Osteoblast (primary cell): ENCODE measurements at regions not wholly inside any gene's neighbourhood (a gene's known extent, or its start where the extent isn't known, plus 50 kb on each side); places are given as distances from the start of the nearest gene placed in this dataset.

Experiments
- DNase-seq: peaks from one replicate; pipeline ENCODE4 v3.0.0; 2011; ENCODE audit warnings: low spot score, mixed read lengths; ENCODE audit not compliant: insufficient read length; ENCODE audit errors: missing footprints
- H2AFZ ChIP-seq: 2 replicates; pipeline ENCODE4 v1.6.0; 2011; ENCODE audit warnings: mild to moderate bottlenecking, low read length
- H3K27ac ChIP-seq: 2 replicates; pipeline ENCODE4 v1.5.1; 2011; ENCODE audit warnings: mild to moderate bottlenecking, low read depth, low read length, moderate library complexity
- H3K27me3 ChIP-seq: 2 replicates; pipeline ENCODE4 v1.6.0; 2012; ENCODE audit warnings: mild to moderate bottlenecking, control low read depth, inconsistent platforms, low read length, moderate library complexity; ENCODE audit not compliant: insufficient read depth
- H3K36me3 ChIP-seq: 2 replicates; pipeline ENCODE4 v1.5.1; 2011; ENCODE audit warnings: mild to moderate bottlenecking, low read length, control low read depth, moderate library complexity; ENCODE audit not compliant: insufficient read depth
- H3K4me1 ChIP-seq: 2 replicates; pipeline ENCODE4 v1.5.1; 2011; ENCODE audit warnings: mild to moderate bottlenecking, low read length, control low read depth, moderate library complexity; ENCODE audit not compliant: insufficient read depth
- H3K4me2 ChIP-seq: 2 replicates; pipeline ENCODE4 v1.6.0; 2011; ENCODE audit warnings: mild to moderate bottlenecking, low read length; ENCODE audit not compliant: insufficient read depth
- H3K4me3 ChIP-seq: fragments of 200-600 bp; sonication (generic); 3 replicates; pipeline ENCODE4 v1.5.1; 2012; ENCODE audit warnings: mild to moderate bottlenecking, low read length, inconsistent platforms; ENCODE audit not compliant: insufficient read depth
- H3K79me2 ChIP-seq: 2 replicates; pipeline ENCODE4 v1.6.0; 2012; ENCODE audit warnings: mild to moderate bottlenecking, low read length, control low read depth, inconsistent platforms; ENCODE audit not compliant: insufficient read depth
- H3K9me3 ChIP-seq: 2 replicates; pipeline ENCODE4 v1.5.1; 2011; ENCODE audit warnings: low read depth, low read length, control low read depth
- H4K20me1 ChIP-seq: 2 replicates; pipeline ENCODE4 v1.6.0; 2012; ENCODE audit warnings: mild to moderate bottlenecking, low read length, control low read depth; ENCODE audit not compliant: insufficient read depth
- CTCF ChIP-seq: IDR thresholded peaks from 2 replicates; pipeline ENCODE4 v1.5.1; 2011; ENCODE audit warnings: mild to moderate bottlenecking, low read depth, low read length, moderate library complexity; ENCODE audit errors: extremely low read depth

DNA sequence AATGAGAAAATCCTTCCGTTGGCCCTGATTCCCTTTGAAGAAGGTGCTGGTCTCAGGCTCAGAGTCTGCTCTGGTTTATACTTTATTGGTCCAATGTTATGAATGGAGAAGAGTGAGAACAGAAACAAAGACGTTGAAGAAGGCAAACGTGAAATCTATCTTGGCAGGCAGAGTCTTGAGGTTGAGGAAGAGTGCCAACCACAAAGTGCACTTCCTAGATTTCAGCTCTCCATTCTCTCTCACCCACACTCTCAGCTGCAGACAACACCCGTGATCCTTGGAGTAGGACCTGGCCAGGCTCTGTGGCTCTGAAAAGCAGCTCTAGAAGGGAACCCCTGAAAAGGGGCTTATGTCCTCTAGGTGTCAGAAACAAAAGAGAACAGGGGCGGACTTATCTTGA lies 128.9 kb upstream of the PLXNA4 start:
- Histone ChIP-seq H3K27ac (no peak overlapping the region), H2AFZ (no peak overlapping the region), H3K79me2 (no peaks in the 10 kb centered on the region), H3K27me3 (peaks cover 5% of the 10 kb centered on the region), H3K4me2 (no peak overlapping the region), H3K4me3 (no peak overlapping the region), H4K20me1 (no peaks in the 10 kb centered on the region), H3K9me3 (no peaks in the 10 kb centered on the region), H3K4me1 (no peaks in the 10 kb centered on the region), H3K36me3 (no peaks in the 10 kb centered on the region)
- no peak for TF ChIP-seq CTCF
- no peak for DNase-seq

DNA sequence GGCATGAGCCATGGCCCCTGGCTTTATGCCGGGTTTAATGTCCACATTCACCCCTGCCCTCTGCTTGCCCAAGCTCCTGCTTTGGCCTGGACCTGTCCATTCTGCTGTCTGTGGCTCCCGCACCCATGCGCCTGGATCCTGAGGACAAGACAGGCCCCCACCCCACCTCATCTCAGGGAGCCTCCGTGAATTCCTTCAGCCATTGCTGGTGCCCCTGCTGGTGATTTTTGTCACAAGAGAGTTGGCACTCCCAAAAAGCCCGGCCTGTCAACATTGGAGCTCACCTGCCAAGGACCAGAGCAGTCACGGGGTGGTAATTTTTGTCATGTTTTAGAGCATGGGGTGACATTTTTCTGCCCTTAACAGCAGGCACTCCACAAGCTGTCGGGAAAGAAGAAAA lies 127.5 kb upstream of the PLXNA4 start:
- Histone ChIP-seq H3K36me3 (no peaks in the 10 kb centered on the region), H3K79me2 (no peaks in the 10 kb centered on the region), H4K20me1 (no peaks in the 10 kb centered on the region), H3K4me3 (no peak overlapping the region), H3K4me1 (no peaks in the 10 kb centered on the region), H2AFZ (no peak overlapping the region), H3K27ac (no peak overlapping the region), H3K27me3 (peaks cover 5% of the 10 kb centered on the region), H3K4me2 (no peak overlapping the region), H3K9me3 (no peaks in the 10 kb centered on the region)
- TF ChIP-seq CTCF, result no peak
- no peak for DNase-seq

DNA sequence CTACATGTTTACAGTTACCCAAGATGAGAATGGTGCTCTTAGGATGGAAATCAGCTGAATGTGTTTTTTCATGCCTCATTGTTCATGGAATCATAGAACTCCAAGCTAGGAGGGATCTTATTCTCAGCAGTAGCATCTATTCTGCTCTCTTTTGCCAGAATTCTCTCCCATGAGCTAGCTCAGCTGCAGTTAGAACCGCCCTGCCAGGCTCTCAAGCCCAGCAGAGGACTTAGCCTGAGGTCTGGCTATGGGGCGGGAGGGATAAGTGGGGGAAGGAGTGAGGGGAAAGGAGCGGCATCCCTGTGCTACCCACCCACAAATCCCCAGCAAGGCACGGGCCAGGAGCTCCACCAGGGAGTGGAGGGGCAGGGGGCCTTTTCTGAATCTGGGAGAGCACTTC lies 120.7 kb upstream of the PLXNA4 start:
- Histone ChIP-seq H3K4me3 (no peak overlapping the region), H3K27ac (no peak overlapping the region), H3K36me3 (no peaks in the 10 kb centered on the region), H3K9me3 (no peaks in the 10 kb centered on the region), H3K4me1 (no peaks in the 10 kb centered on the region), H3K4me2 (no peak overlapping the region), H2AFZ (no peak overlapping the region), H3K79me2 (no peaks in the 10 kb centered on the region), H4K20me1 (no peaks in the 10 kb centered on the region), H3K27me3 (peaks cover 9% of the 10 kb centered on the region)
- no peak for TF ChIP-seq CTCF
- no peak for DNase-seq

GRCh38 chr7:132696332-132696731 lies 120.1 kb upstream of the PLXNA4 start:
- H3K9me3 ChIP-seq, result no peaks in the 10 kb centered on the region
- no peak overlapping the region for H3K27ac ChIP-seq
- no peaks in the 10 kb centered on the region for H3K79me2 ChIP-seq
- no peak for TF ChIP-seq CTCF
- H3K36me3 ChIP-seq, result no peaks in the 10 kb centered on the region
- H3K4me3 ChIP-seq, result no peak overlapping the region
- no peaks in the 10 kb centered on the region for H3K4me1 ChIP-seq
- no peak overlapping the region for H3K4me2 ChIP-seq
- H3K27me3 ChIP-seq, result peaks cover 9% of the 10 kb centered on the region
- H2AFZ ChIP-seq, result no peak overlapping the region
- no peak for DNase-seq
- H4K20me1 ChIP-seq, result no peaks in the 10 kb centered on the region
